BJ (cell line): ENCODE measurements at regions not wholly inside any gene's neighbourhood (a gene's known extent, or its start where the extent isn't known, plus 50 kb on each side); places are given as distances from the start of the nearest gene placed in this dataset.

Experiments used
- CTCF ChIA-PET: fragments of 350-600 bp; formaldehyde crosslinking; extraction: SDS; loops from one replicate; lab custom pipeline; 2021; ENCODE audit warnings: antibody characterized with exemption, inconsistent platforms; lab: Yijun Ruan, JAX
- POLR2A ChIA-PET: fragments of 300-600 bp; sonication (Branson Sonifier 250); formaldehyde crosslinking; extraction: SDS; loops from one replicate; lab custom pipeline; 2021; ENCODE audit warnings: antibody characterized with exemption; lab: Charles Lee
- DNase-seq: peaks from one replicate; pipeline ENCODE4 v3.0.0-alpha.2; 2011; ENCODE audit warnings: low read depth
- H3K27me3 ChIP-seq: 2 replicates; pipeline ENCODE4 v1.6.0; 2011; ENCODE audit warnings: low read length; ENCODE audit not compliant: control insufficient read depth, insufficient read depth
- H3K36me3 ChIP-seq: 2 replicates; pipeline ENCODE4 v1.5.1; 2011; ENCODE audit warnings: low read length; ENCODE audit not compliant: control insufficient read depth, insufficient read depth
- H3K4me3 ChIP-seq: 2 replicates; pipeline ENCODE4 v1.5.1; 2011; ENCODE audit warnings: low read depth, mild to moderate bottlenecking, control low read depth, low read length
- CTCF ChIP-seq: IDR thresholded peaks from 2 replicates; pipeline ENCODE4 v1.5.1; 2011; ENCODE audit warnings: low read depth, mild to moderate bottlenecking, control low read depth, inconsistent platforms, low read length, moderate library complexity; ENCODE audit not compliant: insufficient read depth

- TF ChIP-seq CTCF: no peak
- CTCF ChIA-PET: interaction anchor here (0.8 kb wide), 1 partner anchor 9 kb away, joined by 3 read pairs; no protein-coding TSS in a partner anchor
- POLR2A ChIA-PET: no interaction called here
- no peak for DNase-seq
- Histone ChIP-seq H3K4me3 (no peak overlapping the region), H3K27me3 (no peaks in the 10 kb centered on the region), H3K36me3 (no peaks in the 10 kb centered on the region)
Observed at GRCh38 chr2:204234879-204235278, 298.3 kb downstream of the ICOS start.

GRCh38 chr2:204237416-204237815, 300.9 kb downstream of the ICOS start:
- ChIA-PET CTCF (interaction anchor here (0.6 kb wide), 1 partner anchor 1689 kb away, joined by 3 read pairs; no protein-coding TSS in a partner anchor), POLR2A (no interaction called here)
- no peak overlapping the region for H3K4me3 ChIP-seq
- H3K36me3 ChIP-seq: no peaks in the 10 kb centered on the region
- TF ChIP-seq CTCF: no peak
- no peak for DNase-seq
- H3K27me3 ChIP-seq: no peaks in the 10 kb centered on the region

- DNase-seq: no peak
- POLR2A ChIA-PET: no interaction called here
- H3K4me3 ChIP-seq: no peak overlapping the region
- CTCF ChIA-PET: interaction anchor here (0.8 kb wide), 1 partner anchor 1704 kb away, joined by 3 read pairs; no protein-coding TSS in a partner anchor
- no peaks in the 10 kb centered on the region for H3K36me3 ChIP-seq
- TF ChIP-seq CTCF: no peak
- no peaks in the 10 kb centered on the region for H3K27me3 ChIP-seq
Observed at GRCh38 chr2:204239411-204240165, 303.0 kb downstream of the ICOS start.

- ChIA-PET CTCF (no interaction called here), POLR2A (no interaction called here)
- Histone ChIP-seq H3K4me3 (no peak overlapping the region), H3K27me3 (no peaks in the 10 kb centered on the region), H3K36me3 (no peaks in the 10 kb centered on the region)
- TF ChIP-seq CTCF: no peak
- no peak for DNase-seq
Observed at GRCh38 chr2:204240961-204241360, 304.3 kb upstream of the PARD3B start.

GRCh38 chr2:204249437-204249836, 295.8 kb upstream of the PARD3B start:
- ChIA-PET POLR2A (no interaction called here), CTCF (interaction anchor here (0.6 to 3.8 kb wide), 2 partner anchors 12 to 22 kb away, joined by 3 to 32 read pairs; no protein-coding TSS in a partner anchor)
- Histone ChIP-seq H3K4me3 (no peak overlapping the region), H3K27me3 (no peaks in the 10 kb centered on the region), H3K36me3 (no peaks in the 10 kb centered on the region)
- no peak for DNase-seq
- TF ChIP-seq CTCF: no peak
